SK-N-SH (cell line): ENCODE measurements at regions not wholly inside any gene's neighbourhood (a gene's known extent, or its start where the extent isn't known, plus 50 kb on each side); places are given as distances from the start of the nearest gene placed in this dataset.

ENCODE experiments used
- CTCF ChIA-PET: fragments of 300-600, 350-600 bp; formaldehyde crosslinking; extraction: SDS; loops from one replicate; lab custom pipeline; 2021; lab: Yijun Ruan, JAX
- POLR2A ChIA-PET: fragments of 350-600 bp; sonication (Branson Sonifier 250); formaldehyde crosslinking; extraction: SDS; loops from one replicate; lab custom pipeline; 2020; ENCODE audit warnings: antibody characterized with exemption, inconsistent platforms; lab: Yijun Ruan, JAX
- DNase-seq: peaks from one replicate; pipeline ENCODE4 v3.0.0; 2012
- H2AFZ ChIP-seq: fragments of 200-600 bp; sonication (generic); 2 replicates; pipeline ENCODE4 v1.8.1; 2016; ENCODE audit warnings: antibody characterized with exemption, mild to moderate bottlenecking, low read depth
- H3F3A ChIP-seq: fragments of 200-600 bp; sonication (generic); replicated peaks from 2 replicates; pipeline ENCODE3; 2016; ENCODE audit warnings: antibody characterized with exemption, mild to moderate bottlenecking; ENCODE audit not compliant: insufficient read depth
- H3K27ac ChIP-seq, 2 experiments: fragments of 200-500 bp in 1 of 2; fragments of 200-600 bp in 1 of 2; sonication (Bioruptor generic) in 1 of 2; sonication (generic), shearing (Covaris generic) in 1 of 2; 2 replicates each; pipeline versions ENCODE4 v1.5.1 to v1.6.1; 2014 to 2016; ENCODE audit warnings: low read depth in 2 of 2, inconsistent platforms in 1 of 2, low read length in 1 of 2, mild to moderate bottlenecking in 1 of 2, mixed read lengths in 1 of 2
- H3K27me3 ChIP-seq: fragments of 200-600 bp; sonication (generic), shearing (Covaris generic); 2 replicates; pipeline ENCODE4 v1.6.1; 2016; ENCODE audit warnings: mixed run types; ENCODE audit not compliant: insufficient read depth
- H3K36me3 ChIP-seq, 2 experiments: fragments of 200-500 bp in 1 of 2; fragments of 200-600 bp in 1 of 2; sonication (Bioruptor generic) in 1 of 2; sonication (generic) in 1 of 2; replicated peaks in 1 of 2; 2 replicates each; pipeline versions ENCODE3 to v1.5.1; 2014 to 2016; ENCODE audit warnings: low read length in 1 of 2, mild to moderate bottlenecking in 1 of 2; ENCODE audit not compliant: insufficient read depth in 2 of 2, control insufficient read depth in 1 of 2
- H3K4me1 ChIP-seq, 2 experiments: fragments of 200-500 bp in 1 of 2; fragments of 200-600 bp in 1 of 2; sonication (Bioruptor generic) in 1 of 2; sonication (generic), shearing (Covaris generic) in 1 of 2; 2 replicates each; pipeline versions ENCODE4 v1.5.1 to v1.6.1; 2014 to 2016; ENCODE audit warnings: low read depth in 1 of 2, low read length in 1 of 2, mixed run types in 1 of 2; ENCODE audit not compliant: insufficient read depth in 2 of 2, control insufficient read depth in 1 of 2
- H3K4me2 ChIP-seq: fragments of 200-600 bp; sonication (generic), shearing (Covaris generic); 2 replicates; pipeline ENCODE4 v1.6.1; 2017; ENCODE audit warnings: mixed run types
- H3K4me3 ChIP-seq, 2 experiments: fragments of 200-500 bp in 1 of 2; fragments of 200-600 bp in 1 of 2; sonication (Bioruptor generic) in 1 of 2; sonication (generic), shearing (Covaris generic) in 1 of 2; 2 replicates each; pipeline versions ENCODE4 v1.5.1 to v1.8.1; 2014 to 2016; ENCODE audit warnings: low read depth in 2 of 2, inconsistent platforms in 1 of 2, low read length in 1 of 2, mild to moderate bottlenecking in 1 of 2, mixed read lengths in 1 of 2, moderate library complexity in 1 of 2
- H3K79me2 ChIP-seq: fragments of 200-600 bp; sonication (generic); 2 replicates; pipeline ENCODE4 v1.8.1; 2017; ENCODE audit warnings: mild to moderate bottlenecking; ENCODE audit not compliant: insufficient read depth
- H3K9ac ChIP-seq: fragments of 200-600 bp; sonication (generic); 2 replicates; pipeline ENCODE4 v1.6.1; 2017; ENCODE audit warnings: mixed run types
- H3K9me2 ChIP-seq: fragments of 200-600 bp; sonication (generic); 2 replicates; pipeline ENCODE4 v1.6.1; 2017; ENCODE audit warnings: mixed run types
- H3K9me3 ChIP-seq: fragments of 200-600 bp; sonication (generic); 2 replicates; pipeline ENCODE4 v1.6.1; 2017; ENCODE audit warnings: mixed run types, mild to moderate bottlenecking, moderate library complexity
- H4K20me1 ChIP-seq: fragments of 200-600 bp; sonication (generic); 2 replicates; pipeline ENCODE4 v1.6.1; 2017; ENCODE audit warnings: mild to moderate bottlenecking, mixed run types; ENCODE audit not compliant: insufficient read depth
- CTCF ChIP-seq: fragments of 200-600 bp; sonication (generic); IDR thresholded peaks from 2 replicates; pipeline ENCODE4 v1.6.1; 2017; ENCODE audit warnings: antibody characterized with exemption, mild to moderate bottlenecking, moderate library complexity
- ELF1 ChIP-seq: IDR thresholded peaks from 2 replicates; pipeline ENCODE4 v1.4.0; 2012
- FOXM1 ChIP-seq: IDR thresholded peaks from 2 replicates; pipeline ENCODE4 v1.4.0; 2012; ENCODE audit warnings: low read depth, mild to moderate bottlenecking
- JUND ChIP-seq: IDR thresholded peaks from 2 replicates; pipeline ENCODE4 v1.4.0; 2012
- MXI1 ChIP-seq: IDR thresholded peaks from 2 replicates; pipeline ENCODE4 v1.6.1; 2012; ENCODE audit warnings: mild to moderate bottlenecking, low read depth, low read length, improper control_type of control experiment
- POLR2AphosphoS5 ChIP-seq: IDR thresholded peaks from 2 replicates; pipeline ENCODE4 v1.6.1; 2012; ENCODE audit warnings: low read depth, low read length
- RAD21 ChIP-seq: IDR thresholded peaks from 2 replicates; pipeline ENCODE4 v1.6.1; 2012; ENCODE audit warnings: mild to moderate bottlenecking, low read length
- RCOR1 ChIP-seq: fragments of 150-350 bp; IDR thresholded peaks from 2 replicates; pipeline ENCODE4 v1.6.1; 2017; ENCODE audit warnings: antibody characterized with exemption, low read length
- SIN3A ChIP-seq: IDR thresholded peaks from 2 replicates; pipeline ENCODE4 v1.6.1; 2012; ENCODE audit warnings: low read depth, mild to moderate bottlenecking, low read length, moderate library complexity, borderline replicate concordance
- SMC3 ChIP-seq: IDR thresholded peaks from 2 replicates; pipeline ENCODE4 v1.6.1; 2012; ENCODE audit warnings: low read depth, low read length, improper control_type of control experiment
- TAF1 ChIP-seq: IDR thresholded peaks from 2 replicates; pipeline ENCODE4 v1.6.1; 2012; ENCODE audit warnings: low read depth, mild to moderate bottlenecking, low read length, moderate library complexity, borderline replicate concordance
- TEAD4 ChIP-seq: IDR thresholded peaks from 2 replicates; pipeline ENCODE4 v1.4.0; 2012; ENCODE audit warnings: mild to moderate bottlenecking, borderline replicate concordance; ENCODE audit not compliant: insufficient read depth
- USF2 ChIP-seq: fragments of 150-350 bp; IDR thresholded peaks from 2 replicates; pipeline ENCODE4 v1.6.1; 2017; ENCODE audit warnings: antibody characterized with exemption, low read length, low read depth, borderline replicate concordance
- WGBS: methylation state at CpG from one replicate; pipeline ENCODE4 v1.1.6; 2017; ENCODE audit warnings: low lambda C conversion rate; 5-methylcytosine and 5-hydroxymethylcytosine counted together

GRCh38 chr4:126404549-126404948 lies 1089.8 kb downstream of the FAT4 start:
- Histone ChIP-seq H3K9me3 (no peaks in the 10 kb centered on the region), H3K27ac (no peak overlapping the region), H3F3A (no peaks in the 10 kb centered on the region), H3K4me2 (no peak overlapping the region), H3K36me3 (peaks cover 0 to 3% of the 10 kb centered on the region in 2 experiments), H3K9me2 (no peaks in the 10 kb centered on the region), H3K4me3 (no peak overlapping the region), H4K20me1 (no peaks in the 10 kb centered on the region), H3K79me2 (no peaks in the 10 kb centered on the region), H3K27me3 (no peaks in the 10 kb centered on the region), H3K9ac (no peak overlapping the region), H3K4me1 (no peaks in the 10 kb centered on the region), H2AFZ (no peak overlapping the region)
- ChIA-PET POLR2A (no interaction called here), CTCF (no interaction called here)
- TF ChIP-seq MXI1, result no peak
- no peak for TF ChIP-seq TAF1
- TF ChIP-seq FOXM1, result no peak
- TF ChIP-seq SIN3A, result no peak
- no peak for TF ChIP-seq RAD21
- no peak for TF ChIP-seq JUND
- no peak for TF ChIP-seq CTCF
- no peak for TF ChIP-seq SMC3
- TF ChIP-seq RCOR1, result no peak
- TF ChIP-seq TEAD4, result no peak
- TF ChIP-seq POLR2AphosphoS5, result no peak
- TF ChIP-seq USF2, result no peak
- no peak for DNase-seq
- no CpG with 5 or more reads among the region's 1 CpG for WGBS

- peak; percentile 24 for TF ChIP-seq SMC3
- TF ChIP-seq ELF1, result no peak
- TF ChIP-seq CTCF, result peak; percentile 62
- peak; percentile 56 for TF ChIP-seq RAD21
- Histone ChIP-seq H3K27me3 (no peaks in the 10 kb centered on the region), H3K9me3 (no peaks in the 10 kb centered on the region), H3K4me2 (no peak overlapping the region), H3F3A (no peaks in the 10 kb centered on the region), H3K4me1 (no peaks in the 10 kb centered on the region), H3K27ac (no peak overlapping the region), H4K20me1 (no peaks in the 10 kb centered on the region), H3K9me2 (no peaks in the 10 kb centered on the region), H3K9ac (no peak overlapping the region), H3K4me3 (peak overlapping the region in 1 of 2 experiments; percentile 41; a peak in 1 of 4 replicates), H3K36me3 (peaks cover 0 to 3% of the 10 kb centered on the region in 2 experiments), H3K79me2 (no peaks in the 10 kb centered on the region), H2AFZ (no peak overlapping the region)
- 7% methylated on average over 1 of the region's 2 CpGs for WGBS
- no peak for DNase-seq
- POLR2A ChIA-PET, result no interaction called here
- CTCF ChIA-PET, result interaction anchor here (1.5 kb wide), 1 partner anchor 10 kb away, joined by 4 read pairs; no protein-coding TSS in a partner anchor
These were observed 1090.7 kb downstream of the FAT4 start for GRCh38 chr4:126405369-126405982.
